HCT116 (cell line): ENCODE measurements at regions not wholly inside any gene's neighbourhood (a gene's known extent, or its start where the extent isn't known, plus 50 kb on each side); places are given as distances from the start of the nearest gene placed in this dataset.

ENCODE experiments used
- ATAC-seq: fragments of 200-7000 bp; cut with Tn5 transposase; 2 replicates; pipeline ENCODE4 v1.9.1; 2020; ENCODE audit warnings: mild to moderate bottlenecking, moderate library complexity
- BruUV-seq: library from RNA; stranded (reverse); fragments of 400-500 nt; replicated peaks from 2 replicates; lab custom pipeline; 2021; lab: Mats Ljungman, UMichigan
- CTCF ChIA-PET: fragments of 300-600 bp; sonication (Branson Sonifier 250); formaldehyde crosslinking; loops from one replicate; lab custom pipeline; 2021; ENCODE audit warnings: antibody characterized with exemption; lab: Charles Lee
- POLR2A ChIA-PET: fragments of 300-600, 350-600 bp; sonication (Branson Sonifier 250); formaldehyde crosslinking; loops from one replicate; lab custom pipeline; 2021; ENCODE audit warnings: antibody characterized with exemption; lab: Charles Lee
- RAD21 ChIA-PET, 2 experiments: fragments of 300-600 bp; sonication (Branson Sonifier 250); formaldehyde crosslinking; loops; one replicate each; lab custom pipeline; 2023; ENCODE audit warnings: low total read pairs in 2 of 2; ENCODE audit not compliant: uncharacterized antibody in 2 of 2, unreplicated experiment in 2 of 2, low non-redundant PET in 1 of 2; lab: Charles Lee
- DNase-seq: peaks from one replicate; pipeline ENCODE4 v3.0.0-alpha.2; 2010; ENCODE audit warnings: low read depth, low spot score
- H2AFZ ChIP-seq: fragments of 200-600 bp; shearing (Covaris generic), sonication (generic); 2 replicates; pipeline ENCODE4 v1.6.1; 2017; ENCODE audit warnings: low read depth, mixed run types, mixed read lengths, antibody characterized with exemption, low read length; ENCODE audit not compliant: poor library complexity, severe bottlenecking
- H3K27ac ChIP-seq: 2 replicates; pipeline ENCODE4 v1.5.1; 2012; ENCODE audit warnings: low read depth, low read length
- H3K27me3 ChIP-seq: fragments of 200-600 bp; sonication (generic); 2 replicates; pipeline ENCODE4 v1.6.1; 2016; ENCODE audit warnings: mixed run types, low read length, mixed read lengths; ENCODE audit not compliant: insufficient read depth
- H3K36me3 ChIP-seq, 2 experiments: fragments of 200-500 bp in 1 of 2; fragments of 200-600 bp in 1 of 2; sonication (Bioruptor generic) in 1 of 2; sonication (generic) in 1 of 2; 2 replicates each; pipeline versions ENCODE4 v1.5.1 to v1.6.1; 2014 to 2016; ENCODE audit warnings: low read length in 2 of 2, inconsistent platforms in 1 of 2, mixed read lengths in 1 of 2, mixed run types in 1 of 2; ENCODE audit not compliant: insufficient read depth in 2 of 2, control insufficient read depth in 1 of 2
- H3K4me1 ChIP-seq, 2 experiments: fragments of 200-600 bp in 1 of 2; sonication (generic) in 1 of 2; 2 replicates each; pipeline versions ENCODE4 v1.5.1 to v1.6.1; 2012 to 2017; ENCODE audit warnings: low read length in 2 of 2, inconsistent platforms in 1 of 2, mild to moderate bottlenecking in 1 of 2, mixed read lengths in 1 of 2, mixed run types in 1 of 2, moderate library complexity in 1 of 2; ENCODE audit not compliant: insufficient read depth in 2 of 2, control insufficient read depth in 1 of 2
- H3K4me2 ChIP-seq: fragments of 200-600 bp; sonication (generic); 2 replicates; pipeline ENCODE4 v1.6.1; 2017; ENCODE audit warnings: mixed run types, low read length, mixed read lengths
- H3K4me3 ChIP-seq, 2 experiments: fragments of 200-600 bp in 1 of 2; sonication (generic) in 1 of 2; replicated peaks in 1 of 2; 2 replicates each; pipeline ENCODE4 v1.5.1; 2011 to 2016; ENCODE audit warnings: low read length in 2 of 2, control low read depth in 1 of 2, low read depth in 1 of 2, mild to moderate bottlenecking in 1 of 2, mixed read lengths in 1 of 2, mixed run types in 1 of 2
- H3K79me2 ChIP-seq: fragments of 200-600 bp; sonication (generic); 2 replicates; pipeline ENCODE4 v1.6.1; 2017; ENCODE audit warnings: mild to moderate bottlenecking, mixed run types, low read length, moderate library complexity, mixed read lengths; ENCODE audit not compliant: insufficient read depth
- H3K9ac ChIP-seq: fragments of 200-600 bp; sonication (generic); 2 replicates; pipeline ENCODE4 v1.6.1; 2016; ENCODE audit warnings: low read length, mixed read lengths
- H3K9me2 ChIP-seq: fragments of 200-600 bp; sonication (generic), shearing (Covaris generic); 2 replicates; pipeline ENCODE4 v1.6.1; 2017; ENCODE audit warnings: mixed run types, mild to moderate bottlenecking, moderate library complexity; ENCODE audit not compliant: insufficient read depth
- H3K9me3 ChIP-seq, 2 experiments: fragments of 200-500 bp in 1 of 2; fragments of 200-600 bp in 1 of 2; sonication (Bioruptor generic) in 1 of 2; sonication (generic) in 1 of 2; 2 replicates each; pipeline ENCODE4 v1.6.1; 2014 to 2017; ENCODE audit warnings: low read length in 2 of 2, mixed read lengths in 2 of 2, inconsistent platforms in 1 of 2, low read depth in 1 of 2, mild to moderate bottlenecking in 1 of 2, mixed run types in 1 of 2, moderate library complexity in 1 of 2; ENCODE audit not compliant: control insufficient read depth in 1 of 2, insufficient read depth in 1 of 2
- H4K20me1 ChIP-seq: fragments of 200-600 bp; sonication (generic), shearing (Covaris generic); 2 replicates; pipeline ENCODE4 v1.6.1; 2017; ENCODE audit warnings: mixed run types, mild to moderate bottlenecking, moderate library complexity; ENCODE audit not compliant: insufficient read depth
- CEBPB ChIP-seq: IDR thresholded peaks from 2 replicates; pipeline ENCODE4 v1.6.1; 2012; ENCODE audit warnings: low read depth
- EGR1 ChIP-seq: IDR thresholded peaks from 2 replicates; pipeline ENCODE4 v1.6.1; 2012; ENCODE audit warnings: low read depth
- ELF1 ChIP-seq: IDR thresholded peaks from 2 replicates; pipeline ENCODE4 v1.6.1; 2012; ENCODE audit warnings: low read depth, borderline replicate concordance
- FOSL1 ChIP-seq: IDR thresholded peaks from 2 replicates; pipeline ENCODE4 v1.6.1; 2012; ENCODE audit warnings: low read depth
- JUND ChIP-seq: IDR thresholded peaks from 2 replicates; pipeline ENCODE4 v1.6.1; 2012
- SRF ChIP-seq: IDR thresholded peaks from 2 replicates; pipeline ENCODE4 v1.6.1; 2012; ENCODE audit warnings: low read depth
- TCF7L2 ChIP-seq: IDR thresholded peaks from 2 replicates; pipeline ENCODE4 v1.7.0; 2011; ENCODE audit warnings: borderline replicate concordance, inconsistent platforms; ENCODE audit not compliant: insufficient read depth, insufficient read length; ENCODE audit errors: extremely low read depth
- YY1 ChIP-seq: IDR thresholded peaks from 2 replicates; pipeline ENCODE4 v1.6.1; 2011; ENCODE audit warnings: low read length, low read depth, moderate library complexity, mild to moderate bottlenecking; ENCODE audit not compliant: insufficient replicate concordance; ENCODE audit errors: extremely low read depth
- ZFX ChIP-seq: fragments of 450-650 bp; IDR thresholded peaks from 2 replicates; pipeline ENCODE4 v1.6.1; 2017
- intact Hi-C: fragments of 100-400 bp; cut with micrococcal nuclease; formaldehyde crosslinking; loops from 2 replicates; pipeline ENCODE4 v1.10.0; 2022
- TF ChIP-seq, protein P1 (sequence below): IDR thresholded peaks from 2 replicates; pipeline ENCODE4 v1.6.1; 2012
- TF ChIP-seq, protein P2 (sequence below), 3 experiments: fragments of 200-600 bp in 1 of 3; sonication (generic) in 1 of 3; IDR thresholded peaks in 2 of 3; conservative IDR thresholded peaks in 1 of 3; 2 replicates each; pipeline ENCODE4 v1.5.1; 2012 to 2017; ENCODE audit warnings: low read depth in 2 of 3, low read length in 2 of 3, antibody characterized with exemption in 1 of 3, borderline replicate concordance in 1 of 3, control low read depth in 1 of 3, mild to moderate bottlenecking in 1 of 3, mixed read lengths in 1 of 3, mixed run types in 1 of 3, moderate library complexity in 1 of 3; ENCODE audit not compliant: insufficient read depth in 1 of 3

DNA sequence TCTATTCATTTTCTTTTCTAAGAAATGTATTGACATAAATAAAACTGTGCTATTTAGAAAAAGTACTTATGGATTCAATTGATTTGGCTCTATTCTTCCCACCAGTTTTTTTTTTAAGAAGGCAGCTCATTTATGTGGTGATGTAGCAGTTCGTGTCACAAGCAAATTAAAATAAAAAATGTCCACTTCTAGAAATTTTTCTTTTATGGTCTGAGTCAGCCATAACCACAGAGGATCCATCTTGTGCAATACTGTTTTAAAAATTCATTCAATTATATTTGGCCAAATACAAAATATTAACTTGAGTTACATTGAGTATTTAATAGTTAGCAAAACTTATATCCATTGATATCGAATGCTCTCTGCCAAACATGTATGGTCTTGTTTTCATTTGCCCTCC is 207.9 kb upstream of the FAT1 start:
- Histone ChIP-seq H3K9me3 (no peaks in the 10 kb centered on the region), H3K9me2 (no peaks in the 10 kb centered on the region), H3K9ac (peak overlapping the region; percentile 63), H4K20me1 (no peaks in the 10 kb centered on the region), H3K27ac (peak overlapping the region; percentile 77), H3K4me2 (peak overlapping the region; percentile 76), H3K36me3 (no peaks in the 10 kb centered on the region), H3K27me3 (no peaks in the 10 kb centered on the region), H3K4me3 (peak overlapping the region in 1 of 2 experiments; percentile 26; a peak in 1 of 4 replicates), H2AFZ (no peak overlapping the region), H3K79me2 (peaks cover 20% of the 10 kb centered on the region), H3K4me1 (peaks cover 75 to 98% of the 10 kb centered on the region in 2 experiments)
- no TSS peak for BruUV-seq
- intact Hi-C loops: loop anchor here (5.0 kb wide), 1 partner anchor 109 kb away; no protein-coding TSS in a partner anchor
- CTCF ChIA-PET: interaction anchor here (0.9 kb wide), 1 partner anchor 100 kb away, joined by 3 read pairs; no protein-coding TSS in a partner anchor
- ATAC-seq: no peak
- POLR2A ChIA-PET: interaction anchor here (1.3 to 4.3 kb wide), 2 partner anchors 14 to 87 kb away, joined by 3 to 20 read pairs; no protein-coding TSS in a partner anchor
- TF ChIP-seq ZFX (no peak), FOSL1 (no peak), CEBPB (no peak), EGR1 (no peak), TCF7L2 (no peak), ELF1 (no peak), SRF (no peak), YY1 (no peak), JUND (no peak)
- TF ChIP-seq, protein P1, sequence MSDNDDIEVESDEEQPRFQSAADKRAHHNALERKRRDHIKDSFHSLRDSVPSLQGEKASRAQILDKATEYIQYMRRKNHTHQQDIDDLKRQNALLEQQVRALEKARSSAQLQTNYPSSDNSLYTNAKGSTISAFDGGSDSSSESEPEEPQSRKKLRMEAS: no peak
- TF ChIP-seq, protein P2, sequence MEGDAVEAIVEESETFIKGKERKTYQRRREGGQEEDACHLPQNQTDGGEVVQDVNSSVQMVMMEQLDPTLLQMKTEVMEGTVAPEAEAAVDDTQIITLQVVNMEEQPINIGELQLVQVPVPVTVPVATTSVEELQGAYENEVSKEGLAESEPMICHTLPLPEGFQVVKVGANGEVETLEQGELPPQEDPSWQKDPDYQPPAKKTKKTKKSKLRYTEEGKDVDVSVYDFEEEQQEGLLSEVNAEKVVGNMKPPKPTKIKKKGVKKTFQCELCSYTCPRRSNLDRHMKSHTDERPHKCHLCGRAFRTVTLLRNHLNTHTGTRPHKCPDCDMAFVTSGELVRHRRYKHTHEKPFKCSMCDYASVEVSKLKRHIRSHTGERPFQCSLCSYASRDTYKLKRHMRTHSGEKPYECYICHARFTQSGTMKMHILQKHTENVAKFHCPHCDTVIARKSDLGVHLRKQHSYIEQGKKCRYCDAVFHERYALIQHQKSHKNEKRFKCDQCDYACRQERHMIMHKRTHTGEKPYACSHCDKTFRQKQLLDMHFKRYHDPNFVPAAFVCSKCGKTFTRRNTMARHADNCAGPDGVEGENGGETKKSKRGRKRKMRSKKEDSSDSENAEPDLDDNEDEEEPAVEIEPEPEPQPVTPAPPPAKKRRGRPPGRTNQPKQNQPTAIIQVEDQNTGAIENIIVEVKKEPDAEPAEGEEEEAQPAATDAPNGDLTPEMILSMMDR (IDR thresholded peaks at IDR 0.05 in 2 of 3, conservative IDR thresholded peaks at IDR 0.05 in 1 of 3; ENCODE audit: borderline replicate concordance in 1 of 3, insufficient read depth in 1 of 3, low read depth in 2 of 3, low read length in 2 of 3): no peak
- RAD21 ChIA-PET: interaction anchor here (0.6 to 1.8 kb wide), 2 partner anchors 91 to 203 kb away, joined by 3 to 4 read pairs; no protein-coding TSS in a partner anchor
- no peak for DNase-seq
